ENCODE measurements at regions not wholly inside any gene's neighbourhood (a gene's known extent, or its start where the extent isn't known, plus 50 kb on each side); places are given as distances from the start of the nearest gene placed in this dataset.

DNA sequence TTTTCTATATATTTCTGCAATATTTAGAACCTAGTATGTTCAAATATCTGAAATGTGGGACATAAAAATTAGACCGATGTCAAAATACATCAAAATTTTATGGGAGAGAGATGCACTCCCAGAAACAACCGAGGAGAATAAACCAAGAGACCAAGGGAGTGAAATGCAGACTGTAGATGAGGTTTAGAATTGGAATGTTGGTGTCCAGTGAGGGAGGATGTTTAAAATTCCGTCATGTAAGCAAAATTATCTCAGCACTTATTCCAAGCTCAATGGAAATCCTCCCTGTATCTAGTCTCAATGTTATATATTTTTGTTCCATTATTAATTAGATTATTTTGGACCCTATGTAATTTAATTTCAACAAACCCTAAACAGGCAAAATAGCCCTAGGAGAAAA is 61.9 kb upstream of the MAGI2 start:
- TF ChIP-seq GATA2 (IDR thresholded peaks at IDR 0.05; ENCODE audit: low read depth, low read length) (no peak), GATA3 (IDR thresholded peaks at IDR 0.05; ENCODE audit: low read depth, low read length) (no peak)

Measured in SH-SY5Y (cell line).